Mucosa of rectum (tissue), 2 donors: ENCODE measurements at regions not wholly inside any gene's neighbourhood (a gene's known extent, or its start where the extent isn't known, plus 50 kb on each side); places are given as distances from the start of the nearest gene placed in this dataset.

Experiments used
- H3K27ac ChIP-seq, 2 donors: one replicate each; pipeline ENCODE4 v1.7.0; 2013; ENCODE audit warnings: inconsistent platforms in 2 of 2, low read depth in 2 of 2, low read length in 2 of 2
- H3K27me3 ChIP-seq, 2 donors: one replicate each; pipeline ENCODE4 v1.7.0; 2013; ENCODE audit warnings: low read length in 2 of 2; ENCODE audit not compliant: control insufficient read depth in 2 of 2, insufficient read depth in 2 of 2
- H3K36me3 ChIP-seq, 2 donors: one replicate each; pipeline ENCODE4 v1.7.0; 2013; ENCODE audit warnings: low read length in 2 of 2; ENCODE audit not compliant: control insufficient read depth in 2 of 2, insufficient read depth in 2 of 2
- H3K4me1 ChIP-seq, 2 donors: one replicate each; pipeline ENCODE4 v1.7.0; 2013; ENCODE audit warnings: low read length in 2 of 2, mild to moderate bottlenecking in 1 of 2; ENCODE audit not compliant: control insufficient read depth in 2 of 2, insufficient read depth in 2 of 2
- H3K4me3 ChIP-seq, 2 donors: one replicate each; pipeline ENCODE4 v1.7.0; 2013; ENCODE audit warnings: low read length in 2 of 2
- H3K9ac ChIP-seq, 2 donors: one replicate each; pipeline ENCODE4 v1.7.0; 2013; ENCODE audit warnings: low read length in 2 of 2, low read depth in 1 of 2, mild to moderate bottlenecking in 1 of 2
- H3K9me3 ChIP-seq, 2 donors: one replicate each; pipeline ENCODE4 v1.7.0; 2013; ENCODE audit warnings: low read length in 2 of 2; ENCODE audit not compliant: control insufficient read depth in 2 of 2
- donor health status: healthy.
- donor health status: Normal muscosa, but diverticular disease.

GRCh38 chr10:78997635-78998618 lies 70.8 kb upstream of the ZMIZ1 start:
- Histone ChIP-seq H3K9ac (no peak overlapping the region), H3K4me1 (no peaks in the 10 kb centered on the region), H3K27ac (no peak overlapping the region), H3K27me3 (no peaks in the 10 kb centered on the region), H3K9me3 (no peaks in the 10 kb centered on the region), H3K36me3 (no peaks in the 10 kb centered on the region), H3K4me3 (no peak overlapping the region)

- Histone ChIP-seq H3K4me1 (peaks cover 0 to 3% of the 10 kb centered on the region in 2 donors), H3K27me3 (no peaks in the 10 kb centered on the region), H3K36me3 (no peaks in the 10 kb centered on the region), H3K9ac (no peak overlapping the region), H3K27ac (no peak overlapping the region), H3K9me3 (no peaks in the 10 kb centered on the region), H3K4me3 (no peak overlapping the region)
Observed at GRCh38 chr10:79001082-79001885, 67.5 kb upstream of the ZMIZ1 start.

DNA sequence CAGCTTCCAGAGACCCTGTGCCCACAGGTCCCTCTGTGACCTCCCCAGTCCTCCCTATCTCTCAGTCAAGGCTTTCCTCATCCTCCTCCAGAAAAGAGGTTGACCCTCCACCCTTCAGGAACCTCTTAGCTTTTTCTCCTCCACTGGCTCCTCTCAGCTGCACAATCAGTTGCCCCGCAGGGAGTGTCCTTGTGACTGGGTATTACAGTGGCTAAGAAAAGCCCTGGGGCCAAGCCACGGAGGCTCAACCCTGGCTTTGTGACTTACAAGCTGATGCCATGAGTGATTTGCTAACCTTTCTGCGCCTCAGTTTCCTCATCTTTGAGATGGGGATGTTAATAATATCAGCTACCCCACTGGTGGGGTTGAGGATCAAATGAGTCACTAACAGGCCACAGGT lies 66.4 kb upstream of the ZMIZ1 start:
- no peak overlapping the region for H3K27ac ChIP-seq
- no peaks in the 10 kb centered on the region for H3K27me3 ChIP-seq
- no peak overlapping the region for H3K4me3 ChIP-seq
- no peaks in the 10 kb centered on the region for H3K9me3 ChIP-seq
- peaks cover 0 to 3% of the 10 kb centered on the region in 2 donors for H3K4me1 ChIP-seq
- no peaks in the 10 kb centered on the region for H3K36me3 ChIP-seq
- H3K9ac ChIP-seq, result no peak overlapping the region

DNA sequence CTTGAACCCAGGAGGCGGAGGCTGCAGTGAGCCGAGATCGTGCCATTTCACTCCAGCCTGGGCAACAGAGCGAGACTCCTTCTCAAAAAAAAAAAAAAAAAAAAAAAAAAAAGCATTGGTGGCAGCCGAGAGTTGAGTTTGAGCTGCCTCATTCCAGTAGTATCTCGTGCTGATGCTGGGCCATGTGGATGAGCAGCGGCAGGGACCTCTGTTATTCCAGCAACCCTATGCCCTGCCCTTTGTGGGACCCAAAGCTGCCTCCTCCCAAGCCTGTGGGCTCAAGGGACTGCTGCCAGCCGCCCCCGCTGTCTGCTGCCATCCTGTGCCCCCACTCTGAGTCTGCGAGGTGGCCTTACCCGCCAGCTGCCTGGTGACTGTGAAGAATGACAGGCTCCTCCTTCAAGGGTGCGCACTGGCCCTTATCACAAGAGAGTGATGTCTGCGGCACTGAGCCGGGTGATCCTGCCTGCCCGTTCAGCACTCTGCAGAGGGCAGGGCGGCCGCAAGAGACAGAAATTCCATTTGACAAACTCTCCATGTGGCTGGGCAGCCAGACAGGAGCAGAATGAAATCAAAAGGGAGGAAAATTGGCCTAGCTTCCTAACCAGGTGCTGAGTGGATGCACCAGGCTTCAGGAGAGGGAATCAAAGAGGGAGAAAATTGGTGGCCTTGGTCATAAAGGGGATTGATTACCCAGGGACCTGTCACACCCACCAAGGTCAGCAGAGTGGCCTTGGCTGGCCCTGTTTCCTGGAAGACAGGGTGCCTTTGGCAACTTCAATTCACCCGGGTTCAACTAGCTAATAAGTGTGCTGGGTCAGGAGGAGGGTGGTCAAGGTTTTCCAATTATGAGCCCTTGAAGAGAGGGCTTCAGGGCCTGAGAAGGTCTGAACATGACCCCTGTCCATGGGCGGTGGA lies 65.3 kb upstream of the ZMIZ1 start:
- no peaks in the 10 kb centered on the region for H3K27me3 ChIP-seq
- H3K4me1 ChIP-seq, result peaks cover 0 to 5% of the 10 kb centered on the region in 2 donors
- H3K4me3 ChIP-seq, result no peak overlapping the region
- no peak overlapping the region for H3K27ac ChIP-seq
- no peak overlapping the region for H3K9ac ChIP-seq
- no peaks in the 10 kb centered on the region for H3K36me3 ChIP-seq
- H3K9me3 ChIP-seq, result no peaks in the 10 kb centered on the region

DNA sequence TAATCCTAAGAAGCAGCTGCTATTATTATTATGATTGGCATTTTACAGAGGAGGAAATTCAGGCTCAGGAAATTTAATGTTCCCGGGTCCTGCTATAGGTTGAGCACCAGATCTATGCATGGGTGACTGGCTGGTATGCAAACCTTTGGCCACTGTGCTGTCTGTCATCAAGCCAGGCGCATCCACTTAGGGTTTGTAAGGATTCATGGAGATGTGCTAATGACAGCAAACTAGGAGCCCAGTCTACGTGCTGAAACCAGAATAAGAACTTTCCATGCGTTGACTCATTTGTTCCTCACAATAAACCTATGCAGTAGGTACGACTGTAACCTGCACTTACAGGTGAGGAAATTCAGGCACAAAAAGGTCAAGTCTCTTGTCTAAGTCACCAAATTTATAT lies 64.5 kb upstream of the ZMIZ1 start:
- no peak overlapping the region for H3K27ac ChIP-seq
- H3K9ac ChIP-seq, result no peak overlapping the region
- H3K9me3 ChIP-seq, result no peaks in the 10 kb centered on the region
- H3K27me3 ChIP-seq, result no peaks in the 10 kb centered on the region
- peaks cover 0 to 5% of the 10 kb centered on the region in 2 donors for H3K4me1 ChIP-seq
- no peak overlapping the region for H3K4me3 ChIP-seq
- H3K36me3 ChIP-seq, result no peaks in the 10 kb centered on the region

- Histone ChIP-seq H3K27ac (no peak overlapping the region), H3K27me3 (no peaks in the 10 kb centered on the region), H3K9ac (no peak overlapping the region), H3K4me3 (no peak overlapping the region), H3K9me3 (no peaks in the 10 kb centered on the region), H3K4me1 (peaks cover 0 to 5% of the 10 kb centered on the region in 2 donors), H3K36me3 (no peaks in the 10 kb centered on the region)
Observed at GRCh38 chr10:79005126-79005810, 63.5 kb upstream of the ZMIZ1 start.

GRCh38 chr10:79007018-79007417 lies 61.7 kb upstream of the ZMIZ1 start:
- no peak overlapping the region for H3K9ac ChIP-seq
- H3K4me3 ChIP-seq, result no peak overlapping the region
- peaks cover 0 to 5% of the 10 kb centered on the region in 2 donors for H3K4me1 ChIP-seq
- no peaks in the 10 kb centered on the region for H3K27me3 ChIP-seq
- H3K9me3 ChIP-seq, result no peaks in the 10 kb centered on the region
- no peaks in the 10 kb centered on the region for H3K36me3 ChIP-seq
- H3K27ac ChIP-seq, result no peak overlapping the region

DNA sequence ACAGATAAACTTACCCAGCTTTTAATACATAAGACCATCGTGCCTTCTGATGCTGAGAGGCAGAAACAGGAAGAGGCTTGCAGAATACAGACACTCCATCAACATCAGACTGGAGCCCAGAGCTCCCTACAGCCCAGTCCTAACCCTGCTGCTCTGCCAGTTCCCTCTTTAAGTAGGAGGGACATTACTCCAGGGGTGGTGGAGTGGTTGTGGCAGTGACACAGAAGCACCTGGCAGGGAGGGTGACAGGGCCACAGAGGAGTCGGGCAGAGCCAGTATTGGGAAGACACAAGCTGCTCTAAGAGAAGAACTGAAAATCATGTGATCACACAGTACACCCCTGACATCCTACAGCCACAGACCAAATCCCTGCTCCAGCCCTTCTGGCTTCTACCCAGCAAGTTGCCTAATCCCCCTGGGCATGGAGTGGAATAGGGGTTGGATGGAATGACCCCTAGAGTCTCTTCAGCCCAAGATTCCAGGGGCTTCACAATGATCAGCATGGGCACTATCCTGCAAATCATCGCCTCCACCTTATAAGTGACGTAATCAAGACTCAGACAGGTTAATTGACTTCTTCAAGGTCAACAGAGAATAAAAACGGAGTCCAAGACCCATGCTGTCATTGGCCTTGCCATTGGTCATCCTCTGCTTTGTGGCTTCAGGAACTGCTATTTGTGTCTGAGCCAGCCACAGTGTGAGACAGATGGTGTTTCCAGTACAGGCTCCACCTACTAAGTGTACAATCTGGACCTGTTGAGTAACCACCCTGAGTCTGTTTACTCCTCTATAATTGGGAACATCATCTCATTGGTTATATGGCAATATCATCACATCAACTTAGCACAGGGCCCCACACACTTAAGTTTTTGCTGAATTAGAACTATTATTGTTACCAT lies 61.1 kb upstream of the ZMIZ1 start:
- Histone ChIP-seq H3K4me3 (no peak overlapping the region), H3K27me3 (no peaks in the 10 kb centered on the region), H3K9ac (no peak overlapping the region), H3K36me3 (no peaks in the 10 kb centered on the region), H3K4me1 (peaks cover 0 to 5% of the 10 kb centered on the region in 2 donors), H3K27ac (no peak overlapping the region), H3K9me3 (no peaks in the 10 kb centered on the region)
